Suprapubic skin (tissue), 4 donors: ENCODE measurements at regions not wholly inside any gene's neighbourhood (a gene's known extent, or its start where the extent isn't known, plus 50 kb on each side); places are given as distances from the start of the nearest gene placed in this dataset.

Experiments
- DNase-seq, 2 donors: peaks; one replicate each; pipeline ENCODE4 v3.0.0-alpha.2; 2019; ENCODE audit warnings: low spot score in 2 of 2
- H3K27ac ChIP-seq: fragments of 200-600 bp; sonication (generic); one replicate; pipeline ENCODE4 v1.5.1; 2019
- H3K27me3 ChIP-seq: fragments of 200-600 bp; sonication (generic); one replicate; pipeline ENCODE4 v1.5.1; 2019
- H3K36me3 ChIP-seq: fragments of 200-600 bp; sonication (generic); one replicate; pipeline ENCODE4 v1.5.1; 2019
- H3K4me1 ChIP-seq: fragments of 200-600 bp; sonication (generic); one replicate; pipeline ENCODE4 v1.5.1; 2019
- H3K4me3 ChIP-seq: fragments of 200-600 bp; sonication (generic); one replicate; pipeline ENCODE4 v1.5.1; 2019; ENCODE audit warnings: mild to moderate bottlenecking
- H3K9me3 ChIP-seq: fragments of 200-600 bp; sonication (generic); one replicate; pipeline ENCODE4 v1.5.1; 2019
- EP300 ChIP-seq: sonication (generic); formaldehyde crosslinking; IDR thresholded peaks from one replicate; pipeline ENCODE4 v1.6.1; 2017; ENCODE audit warnings: antibody characterized with exemption
- POLR2A ChIP-seq, 2 donors: fragments of 450-650 bp; IDR thresholded peaks; one replicate each; pipeline ENCODE4 v1.6.1; 2017; ENCODE audit warnings: antibody characterized with exemption in 2 of 2, mild to moderate bottlenecking in 2 of 2, moderate library complexity in 2 of 2
- POLR2AphosphoS5 ChIP-seq, 3 donors: sonication (generic); formaldehyde crosslinking; IDR thresholded peaks; one replicate each; pipeline ENCODE4 v1.6.1; 2017; ENCODE audit warnings: antibody characterized with exemption in 3 of 3
- WGBS: methylation state at CpG from one replicate; pipeline ENCODE4 v1.1.5; 2018; 5-methylcytosine and 5-hydroxymethylcytosine counted together
- TF ChIP-seq, protein P1 (sequence below), 2 donors: fragments of 200-600 bp in 1 of 2; fragments of 450-650 bp in 1 of 2; sonication (generic) in 1 of 2; IDR thresholded peaks; one replicate each; pipeline ENCODE4 v1.5.1; 2016 to 2019; ENCODE audit warnings: antibody characterized with exemption in 2 of 2, mild to moderate bottlenecking in 1 of 2, moderate library complexity in 1 of 2

DNA sequence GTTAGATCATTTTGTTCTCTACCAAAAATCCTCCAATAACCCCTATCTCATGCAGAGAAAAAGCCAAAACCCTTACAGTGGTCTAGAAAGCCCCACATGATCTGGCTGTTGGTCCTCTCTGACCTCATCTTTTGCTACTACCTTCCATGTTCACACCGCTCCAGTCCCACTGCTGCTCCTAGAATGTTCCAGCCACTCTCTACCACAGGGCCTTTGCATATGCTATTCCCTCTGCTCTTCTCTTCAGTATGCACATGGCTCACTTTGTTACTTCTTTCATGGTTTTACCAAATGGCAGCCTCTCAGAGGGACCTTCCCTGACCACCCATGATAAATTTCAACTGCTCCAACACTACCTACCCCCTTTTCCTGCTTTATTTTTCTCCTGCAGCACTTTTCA, 193.5 kb upstream of the CCDC150 start:
- TF ChIP-seq POLR2A (IDR thresholded peaks at IDR 0.05): no peak
- TF ChIP-seq, protein P1, sequence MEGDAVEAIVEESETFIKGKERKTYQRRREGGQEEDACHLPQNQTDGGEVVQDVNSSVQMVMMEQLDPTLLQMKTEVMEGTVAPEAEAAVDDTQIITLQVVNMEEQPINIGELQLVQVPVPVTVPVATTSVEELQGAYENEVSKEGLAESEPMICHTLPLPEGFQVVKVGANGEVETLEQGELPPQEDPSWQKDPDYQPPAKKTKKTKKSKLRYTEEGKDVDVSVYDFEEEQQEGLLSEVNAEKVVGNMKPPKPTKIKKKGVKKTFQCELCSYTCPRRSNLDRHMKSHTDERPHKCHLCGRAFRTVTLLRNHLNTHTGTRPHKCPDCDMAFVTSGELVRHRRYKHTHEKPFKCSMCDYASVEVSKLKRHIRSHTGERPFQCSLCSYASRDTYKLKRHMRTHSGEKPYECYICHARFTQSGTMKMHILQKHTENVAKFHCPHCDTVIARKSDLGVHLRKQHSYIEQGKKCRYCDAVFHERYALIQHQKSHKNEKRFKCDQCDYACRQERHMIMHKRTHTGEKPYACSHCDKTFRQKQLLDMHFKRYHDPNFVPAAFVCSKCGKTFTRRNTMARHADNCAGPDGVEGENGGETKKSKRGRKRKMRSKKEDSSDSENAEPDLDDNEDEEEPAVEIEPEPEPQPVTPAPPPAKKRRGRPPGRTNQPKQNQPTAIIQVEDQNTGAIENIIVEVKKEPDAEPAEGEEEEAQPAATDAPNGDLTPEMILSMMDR (IDR thresholded peaks at IDR 0.05): no peak
- no peak for TF ChIP-seq POLR2AphosphoS5 (IDR thresholded peaks at IDR 0.05)
- no peak for TF ChIP-seq EP300
- WGBS: 100% methylated on average over 1 of the region's 1 CpG
- H3K4me3 ChIP-seq: no peak overlapping the region

DNA sequence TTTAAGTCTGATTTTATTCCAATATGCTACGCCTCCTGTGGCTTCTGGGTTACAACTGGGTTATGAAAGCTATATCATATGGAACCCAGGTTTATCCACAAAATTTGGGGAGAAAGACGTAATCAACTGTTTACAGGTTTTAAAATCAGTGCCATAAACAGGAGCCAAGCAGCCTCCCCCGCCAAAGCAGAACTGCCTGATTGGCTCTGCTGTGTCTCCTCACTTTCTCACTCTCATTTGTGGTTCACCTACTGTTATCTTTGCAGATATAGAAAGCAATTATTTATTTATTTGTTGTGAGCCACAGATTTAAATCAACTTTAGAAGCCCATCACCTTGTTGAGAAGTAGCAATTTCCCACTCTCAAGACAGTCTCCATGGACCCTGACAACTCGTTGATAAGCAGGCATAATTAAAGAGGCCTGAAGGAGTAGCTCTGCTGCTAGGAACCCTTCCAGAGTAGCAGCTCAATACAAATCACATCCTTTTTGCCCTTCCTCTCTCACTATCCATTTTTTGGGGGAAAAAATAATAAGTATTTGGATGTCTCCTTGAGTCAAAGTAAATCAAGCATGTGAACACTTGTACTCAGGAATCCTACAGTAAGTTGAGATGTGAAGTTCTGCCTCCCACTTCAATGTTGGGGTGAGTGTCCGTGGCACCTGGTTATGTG, 191.0 kb upstream of the CCDC150 start:
- Histone ChIP-seq H3K4me1 (no peaks in the 10 kb centered on the region), H3K36me3 (no peaks in the 10 kb centered on the region)
- DNase-seq: no peak

More for the DNA sequence above, 193.5 kb upstream of the CCDC150 start:
- Histone ChIP-seq H3K27ac (no peak overlapping the region), H3K4me1 (no peaks in the 10 kb centered on the region), H3K36me3 (no peaks in the 10 kb centered on the region), H3K9me3 (no peaks in the 10 kb centered on the region), H3K27me3 (no peaks in the 10 kb centered on the region)
- DNase-seq: no peak

DNA sequence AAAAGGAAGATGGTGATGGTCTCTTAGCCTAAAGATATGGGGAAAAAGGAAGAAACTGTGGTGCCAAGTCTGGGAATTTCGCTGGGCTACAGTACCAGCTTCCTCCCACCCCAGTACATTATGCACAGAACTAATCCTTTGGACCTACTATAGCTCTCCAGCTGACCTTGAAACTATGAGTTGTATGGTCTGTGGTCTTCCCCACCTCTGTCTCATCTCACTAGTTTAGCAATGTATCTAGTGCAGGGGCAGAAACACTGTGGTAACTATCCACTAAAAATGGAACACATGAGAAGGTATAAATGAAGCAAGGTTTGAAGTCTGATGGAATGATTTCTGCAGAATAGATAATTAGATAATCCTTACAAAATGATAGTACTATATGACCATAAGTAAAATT, 190.4 kb upstream of the CCDC150 start:
- Histone ChIP-seq H3K4me1 (no peaks in the 10 kb centered on the region), H3K4me3 (no peak overlapping the region), H3K27me3 (no peaks in the 10 kb centered on the region), H3K36me3 (no peaks in the 10 kb centered on the region), H3K9me3 (no peaks in the 10 kb centered on the region), H3K27ac (no peak overlapping the region)
- no peak for DNase-seq
- no peak for TF ChIP-seq POLR2A (IDR thresholded peaks at IDR 0.05)
- TF ChIP-seq POLR2AphosphoS5 (IDR thresholded peaks at IDR 0.05): no peak
- TF ChIP-seq, protein P1 (IDR thresholded peaks at IDR 0.05): no peak
- no peak for TF ChIP-seq EP300
- 89% methylated on average over 1 of the region's 1 CpG for WGBS

More for the DNA sequence above, 191.0 kb upstream of the CCDC150 start:
- Histone ChIP-seq H3K9me3 (no peaks in the 10 kb centered on the region), H3K27ac (no peak overlapping the region), H3K27me3 (no peaks in the 10 kb centered on the region), H3K4me3 (no peak overlapping the region)
- TF ChIP-seq, protein P1 (IDR thresholded peaks at IDR 0.05): no peak
- TF ChIP-seq POLR2A (IDR thresholded peaks at IDR 0.05) (no peak), POLR2AphosphoS5 (IDR thresholded peaks at IDR 0.05) (no peak), EP300 (no peak)
- 90% methylated on average over 5 of the region's 5 CpGs for WGBS

DNA sequence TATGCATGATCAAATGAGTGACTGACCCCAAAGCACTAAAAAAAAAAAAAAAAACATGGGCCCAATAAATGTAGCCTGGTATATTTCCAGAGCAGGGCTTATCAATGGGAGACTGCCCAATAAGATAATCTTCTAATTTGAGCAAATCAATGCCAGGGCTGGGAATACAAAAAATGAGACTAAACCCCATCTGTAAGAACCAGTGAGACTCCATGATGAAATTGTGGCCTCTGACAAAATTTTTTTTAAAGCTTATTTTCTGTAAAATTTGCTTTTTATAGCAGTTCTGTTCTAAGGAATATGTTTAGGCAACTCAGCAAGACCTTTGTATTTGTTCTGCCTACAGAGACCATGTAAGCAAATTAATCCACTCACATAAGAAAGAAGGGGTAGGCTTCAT, 186.8 kb upstream of the CCDC150 start:
- no peak overlapping the region for H3K4me3 ChIP-seq
- no peaks in the 10 kb centered on the region for H3K4me1 ChIP-seq
- TF ChIP-seq POLR2A (IDR thresholded peaks at IDR 0.05) (no peak), EP300 (no peak), POLR2AphosphoS5 (IDR thresholded peaks at IDR 0.05) (no peak)
- TF ChIP-seq, protein P1 (IDR thresholded peaks at IDR 0.05): no peak
- DNase-seq: no peak
- no peaks in the 10 kb centered on the region for H3K36me3 ChIP-seq
- no peaks in the 10 kb centered on the region for H3K27me3 ChIP-seq
- H3K9me3 ChIP-seq: no peaks in the 10 kb centered on the region
- no peak overlapping the region for H3K27ac ChIP-seq

DNA sequence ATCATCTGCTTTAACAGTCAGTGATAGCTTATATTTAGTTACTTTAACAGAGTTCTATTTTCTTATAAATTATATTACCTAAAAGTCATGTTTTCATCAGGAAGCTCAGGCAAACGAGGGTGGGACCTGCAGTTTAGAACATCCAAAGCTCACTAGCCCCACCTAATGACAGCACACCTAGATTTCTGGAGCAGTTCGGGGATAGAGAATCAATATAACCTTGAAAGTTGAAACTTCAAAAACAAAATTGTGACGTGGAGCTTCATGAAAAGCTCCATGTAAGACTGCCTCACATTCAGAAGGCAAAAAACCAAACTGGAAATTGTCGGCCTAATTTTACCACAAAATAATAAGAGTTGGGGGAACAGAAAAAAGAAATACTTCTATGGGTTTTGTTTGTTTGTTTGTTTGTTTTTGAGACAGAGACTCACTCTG, 185.9 kb upstream of the CCDC150 start:
- 21% methylated on average over 4 of the region's 4 CpGs for WGBS
- Histone ChIP-seq H3K27me3 (no peaks in the 10 kb centered on the region), H3K36me3 (no peaks in the 10 kb centered on the region), H3K9me3 (no peaks in the 10 kb centered on the region), H3K27ac (no peak overlapping the region), H3K4me1 (no peaks in the 10 kb centered on the region), H3K4me3 (no peak overlapping the region)
- TF ChIP-seq EP300: no peak
- no peak for TF ChIP-seq POLR2AphosphoS5 (IDR thresholded peaks at IDR 0.05)
- no peak for TF ChIP-seq POLR2A (IDR thresholded peaks at IDR 0.05)
- TF ChIP-seq, protein P1 (IDR thresholded peaks at IDR 0.05): no peak
- no peak for DNase-seq
